HG03520 (cell line): ENCODE measurements at regions not wholly inside any gene's neighbourhood (a gene's known extent, or its start where the extent isn't known, plus 50 kb on each side); places are given as distances from the start of the nearest gene placed in this dataset.

Source experiments
- ATAC-seq: cut with Tn5 transposase; IDR thresholded peaks from one replicate; pipeline ENCODE4 v1.9.1; 2021; ENCODE audit warnings: mild to moderate bottlenecking, moderate library complexity; ENCODE audit not compliant: unreplicated experiment

DNA sequence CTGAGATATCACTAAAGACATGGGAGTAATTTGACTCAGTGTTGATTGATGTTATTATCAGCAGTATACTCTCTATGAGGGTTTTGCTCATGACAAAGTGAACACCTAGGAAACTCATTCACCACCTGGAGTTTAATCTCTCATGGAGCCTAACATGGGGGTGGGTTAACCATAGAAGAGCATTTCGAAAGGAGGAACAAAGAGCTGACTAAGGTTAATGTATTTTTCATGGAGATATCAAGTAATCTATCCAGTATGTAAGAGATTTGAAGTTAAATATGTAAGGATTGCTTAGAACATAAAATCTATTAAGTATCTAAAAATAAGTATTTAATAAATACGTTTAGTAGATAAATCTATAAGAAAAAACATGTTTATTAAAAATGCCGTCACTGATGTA is 917.8 kb downstream of the EPHA4 start:
- no peak for ATAC-seq

DNA sequence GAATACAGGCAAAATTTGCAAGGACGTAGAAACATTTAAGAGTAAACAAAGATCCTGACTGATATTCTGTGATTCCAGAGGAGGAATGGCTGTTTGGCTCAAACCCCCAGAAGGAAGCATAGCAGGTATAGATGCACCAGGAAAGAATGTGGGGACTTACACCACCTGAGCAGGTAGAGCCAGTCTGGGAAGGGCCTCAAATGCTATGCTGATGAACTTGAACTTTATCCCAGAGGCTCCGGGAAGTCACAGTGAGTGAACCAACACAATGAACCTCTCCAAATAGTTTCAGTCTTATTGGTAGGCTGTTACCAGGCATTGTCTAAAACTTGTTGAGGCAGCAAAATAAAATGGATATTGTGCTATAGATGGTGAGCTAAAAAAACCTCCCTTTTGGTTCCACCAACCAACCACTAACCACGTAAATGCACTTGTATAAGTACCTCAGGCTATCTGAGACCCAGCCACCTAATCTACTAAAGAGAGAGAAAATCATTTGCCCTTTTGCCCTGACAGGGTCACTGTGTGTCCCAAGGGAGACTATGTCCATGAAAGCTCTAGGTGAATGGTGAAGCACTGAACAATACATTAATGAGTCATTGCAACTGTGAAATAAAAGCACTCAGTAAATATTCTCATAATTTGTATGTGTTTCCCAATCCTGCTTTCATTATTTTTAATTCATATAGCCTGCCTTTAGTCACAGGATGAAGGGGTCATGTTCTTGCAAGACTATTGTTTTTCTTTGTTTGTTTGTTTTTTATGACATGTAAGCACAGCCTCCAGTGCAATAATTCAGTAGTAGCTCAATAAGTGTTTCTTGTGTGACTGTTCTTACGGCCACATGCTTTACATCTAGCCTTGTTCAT is 911.6 kb downstream of the EPHA4 start:
- ATAC-seq = no peak

DNA sequence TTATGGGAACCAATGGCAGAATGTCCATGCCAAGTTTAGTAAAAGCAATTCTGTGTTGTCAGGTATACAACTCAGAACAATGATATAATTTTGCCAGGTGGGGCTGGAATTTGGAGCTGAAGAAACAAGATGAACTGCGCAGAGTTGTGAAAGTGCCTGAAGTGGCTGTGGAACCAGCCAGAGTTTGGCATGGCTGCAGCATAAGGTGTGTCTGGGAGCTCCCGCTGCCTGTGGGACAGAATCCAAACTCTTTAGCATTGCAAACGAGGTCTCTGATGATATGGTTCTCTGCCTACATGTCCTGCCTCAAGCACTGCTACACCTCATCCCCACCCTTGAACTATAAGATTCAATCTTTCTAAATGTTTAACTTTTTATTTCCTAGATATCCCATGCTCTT is 909.7 kb downstream of the EPHA4 start:
- ATAC-seq = no peak

DNA sequence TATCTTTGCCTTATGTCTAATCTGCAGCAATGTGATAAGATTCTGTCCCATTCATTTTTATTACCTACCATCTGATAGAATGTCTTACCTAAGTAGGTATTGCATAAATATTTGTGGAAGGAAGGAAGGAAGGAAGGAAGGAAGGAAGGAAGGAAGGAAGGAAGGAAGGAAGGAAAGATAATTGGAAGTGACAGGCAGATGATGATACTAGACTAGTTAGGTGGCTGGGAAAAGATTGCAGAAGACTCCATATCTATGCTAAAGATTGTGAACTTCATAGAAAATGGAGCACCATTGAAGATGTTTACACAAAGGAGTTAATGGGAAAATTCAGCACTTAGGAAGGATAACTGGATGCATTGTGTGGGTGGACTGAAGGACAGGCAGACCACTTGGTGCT is 909.0 kb downstream of the EPHA4 start:
- no peak for ATAC-seq

DNA sequence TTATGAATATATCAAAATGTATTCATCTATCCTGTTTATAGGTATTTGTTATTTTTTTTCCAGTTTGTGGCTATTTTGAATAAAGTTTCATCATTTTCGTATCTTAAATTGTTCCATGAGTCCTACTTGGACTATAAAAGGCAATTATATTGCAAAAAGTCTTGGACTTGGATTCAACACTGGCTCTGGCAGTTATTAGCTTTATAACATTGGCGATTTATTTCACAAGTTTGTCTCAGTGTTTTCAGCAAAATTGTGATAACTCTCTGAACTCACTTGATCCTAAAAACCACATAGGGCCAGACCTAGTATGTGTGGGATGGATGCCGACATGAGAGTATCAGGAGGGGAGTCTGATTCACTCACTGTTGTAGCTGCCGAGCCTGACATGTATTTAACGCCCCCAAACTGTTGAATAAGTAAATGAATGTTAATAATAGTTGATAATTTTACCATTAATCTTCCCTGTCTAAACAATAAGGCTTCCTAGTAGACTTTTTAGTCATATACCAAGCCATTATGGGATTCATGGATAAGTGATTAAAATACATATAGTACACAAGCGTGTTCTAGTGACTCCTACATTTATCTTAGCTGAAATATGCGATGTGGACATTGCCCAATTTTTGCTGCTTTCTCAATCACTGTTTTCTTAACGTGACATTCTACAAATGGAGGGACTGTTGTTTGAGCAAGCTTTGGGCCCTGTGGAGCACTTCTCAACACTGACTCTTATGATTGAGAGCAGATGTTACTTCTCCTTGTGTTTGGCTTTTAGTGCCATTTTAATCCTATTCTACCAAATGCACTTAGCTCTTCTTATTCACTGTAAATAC is 907.6 kb downstream of the EPHA4 start:
- no peak for ATAC-seq

DNA sequence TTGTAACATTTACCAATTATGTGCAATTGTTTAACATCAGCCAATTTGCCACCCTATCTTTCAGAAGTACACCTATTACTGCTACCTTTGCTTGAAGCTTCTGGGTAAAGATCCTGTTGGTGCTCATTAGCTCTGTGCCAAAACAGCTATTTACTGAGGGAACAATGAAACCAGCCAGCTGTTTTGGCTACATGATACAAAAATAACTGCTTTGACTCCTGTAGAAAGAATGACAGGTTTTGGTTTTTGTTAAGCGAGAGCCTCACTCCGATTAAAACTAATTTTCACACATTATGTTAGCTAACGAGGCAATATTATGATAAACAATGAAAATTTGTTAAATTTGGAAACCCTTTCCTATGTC is 907.0 kb downstream of the EPHA4 start:
- ATAC-seq = no peak

DNA sequence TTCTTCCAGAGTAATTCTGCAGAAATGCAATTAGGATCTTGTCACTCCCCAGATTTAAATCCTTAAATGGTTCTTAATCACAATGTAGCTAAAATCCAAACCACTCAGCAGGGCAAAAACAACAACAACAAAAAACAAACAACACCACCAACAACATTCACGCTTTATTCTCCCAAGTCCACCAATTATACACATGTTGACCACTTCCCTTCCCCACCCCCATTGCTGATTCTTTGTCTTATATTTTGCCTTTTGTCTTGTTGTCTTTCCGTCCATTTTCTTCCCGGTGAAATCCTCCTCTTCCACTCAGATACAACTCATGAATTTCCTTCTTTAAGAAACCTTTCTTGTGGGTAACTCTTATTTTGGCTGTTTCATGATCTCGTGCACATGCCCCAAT is 902.8 kb downstream of the EPHA4 start:
- no peak for ATAC-seq

DNA sequence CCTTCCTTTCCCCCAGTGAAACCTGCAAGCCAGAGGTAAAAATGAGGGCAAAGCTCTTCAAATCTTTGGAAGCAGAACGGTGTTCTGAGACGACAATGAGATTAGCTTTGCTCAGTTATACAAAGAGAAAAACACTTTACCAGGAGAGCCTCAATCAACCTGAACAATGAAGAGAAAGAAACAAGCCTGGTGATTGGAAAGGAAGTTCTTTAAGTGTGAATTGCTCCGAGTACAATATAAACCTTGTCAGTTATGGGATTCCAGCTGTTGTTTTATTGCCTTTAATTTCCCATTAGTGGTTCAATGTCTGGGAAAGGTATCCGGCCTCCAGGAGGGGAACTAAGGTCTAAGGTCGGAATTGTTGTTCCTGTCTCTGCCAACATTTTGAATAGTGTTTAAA is 901.6 kb downstream of the EPHA4 start:
- ATAC-seq = no peak

DNA sequence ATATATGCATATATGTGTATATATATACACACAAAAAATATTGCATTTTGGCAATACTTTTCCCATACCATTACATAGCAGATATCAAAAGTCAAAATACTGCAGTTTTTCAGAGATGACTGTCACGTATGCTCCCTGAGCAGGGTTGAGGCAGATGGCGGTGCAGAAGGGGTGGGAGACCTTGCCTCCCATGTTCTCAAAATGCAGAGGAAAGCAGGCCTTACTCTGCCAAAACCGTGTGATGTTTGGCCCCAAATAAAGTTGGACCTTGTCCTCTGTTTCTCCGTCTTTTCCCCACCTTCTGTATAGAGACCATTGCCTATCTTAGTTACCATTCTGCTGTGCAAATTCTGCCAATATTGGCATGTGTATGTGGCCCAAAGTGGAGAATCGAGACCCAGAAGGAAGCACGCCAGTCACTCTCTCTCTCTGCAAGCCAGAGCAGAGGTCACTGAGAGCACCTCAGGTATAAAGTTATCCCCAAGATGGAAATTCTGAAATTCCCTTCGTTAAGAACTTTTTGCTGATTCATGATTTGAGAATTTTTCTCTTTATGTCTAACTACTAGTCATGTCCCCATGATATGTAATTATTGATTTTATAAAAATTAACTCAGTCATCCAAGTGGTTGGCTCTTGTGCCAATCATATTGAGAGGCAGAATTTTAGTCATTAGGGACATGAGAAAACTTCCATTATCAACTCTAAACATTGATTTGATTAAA is 898.8 kb downstream of the EPHA4 start:
- no peak for ATAC-seq

DNA sequence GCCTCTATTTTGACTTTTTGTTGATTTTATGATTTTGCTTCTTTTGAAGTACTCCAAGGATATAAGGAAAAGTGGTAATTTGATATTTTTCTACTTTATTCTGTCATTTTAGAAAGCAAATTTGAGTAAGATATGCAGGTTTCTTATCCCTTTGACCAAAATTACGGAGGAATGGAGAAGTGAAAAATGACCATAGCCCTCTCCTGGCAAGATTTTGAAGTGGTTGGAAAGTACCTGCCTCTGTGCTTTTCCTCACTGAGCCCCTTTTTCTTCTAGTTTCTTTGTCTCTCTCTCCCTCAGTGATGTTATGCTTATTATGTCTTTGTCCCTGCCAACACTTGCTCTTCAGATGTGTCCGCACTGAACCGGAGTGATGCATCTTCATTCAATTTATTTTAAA is 898.1 kb downstream of the EPHA4 start:
- no peak for ATAC-seq

DNA sequence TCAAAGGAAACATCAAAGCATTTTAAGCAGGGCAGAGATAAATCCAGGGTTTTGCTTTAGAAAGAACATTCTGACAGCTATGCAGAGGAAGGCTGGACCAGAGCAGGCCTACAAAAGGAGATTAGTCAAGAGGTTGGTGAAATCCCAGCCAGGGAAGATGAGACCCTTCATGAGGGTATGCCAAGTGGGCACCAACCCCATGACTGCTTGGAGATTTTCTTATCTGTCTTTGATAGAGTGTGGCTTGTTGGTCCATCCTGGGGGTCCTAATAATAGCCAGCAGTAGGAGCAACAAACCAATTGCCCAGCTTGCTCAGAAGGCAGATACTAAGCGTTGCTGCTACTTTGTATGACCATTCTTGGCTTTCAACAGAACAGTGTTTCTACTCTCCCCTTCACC is 895.4 kb downstream of the EPHA4 start:
- no peak for ATAC-seq

DNA sequence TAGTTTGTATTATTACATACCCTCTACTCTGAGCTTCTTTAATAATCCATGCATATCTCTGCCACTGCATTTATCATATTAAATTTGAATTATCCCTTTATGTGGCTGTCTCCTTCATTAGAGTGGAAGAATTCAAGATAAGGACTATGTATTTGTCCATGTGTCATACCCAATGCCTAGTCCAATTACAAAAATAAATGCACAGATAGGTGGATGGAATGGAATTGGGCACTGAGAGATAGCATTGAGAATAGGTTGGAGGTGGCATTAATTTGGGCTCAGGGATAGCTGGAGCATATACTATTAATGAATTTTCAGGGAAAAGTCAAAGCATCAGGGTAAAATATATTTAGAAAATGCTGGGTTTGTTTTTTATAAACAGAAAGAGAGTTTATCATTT is 893.2 kb downstream of the EPHA4 start:
- no peak for ATAC-seq

DNA sequence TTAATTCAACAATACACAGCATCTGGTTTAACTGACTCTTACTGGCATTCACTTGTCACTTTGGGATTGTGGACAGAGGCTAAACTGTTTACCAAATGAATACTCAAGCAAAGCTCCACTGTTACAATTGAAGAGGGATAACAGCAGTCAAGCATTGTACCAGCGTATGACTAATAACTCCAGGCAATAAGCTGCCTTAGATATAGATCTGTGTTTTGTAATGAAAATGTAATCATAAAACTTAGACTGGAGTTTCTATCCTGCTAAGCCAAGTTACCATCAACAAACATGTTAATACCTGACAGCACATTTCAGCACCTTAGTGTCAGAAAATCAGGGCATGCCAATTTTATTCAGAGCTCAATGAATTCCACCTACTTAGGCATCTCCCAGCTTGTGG is 889.5 kb downstream of the EPHA4 start:
- no peak for ATAC-seq

DNA sequence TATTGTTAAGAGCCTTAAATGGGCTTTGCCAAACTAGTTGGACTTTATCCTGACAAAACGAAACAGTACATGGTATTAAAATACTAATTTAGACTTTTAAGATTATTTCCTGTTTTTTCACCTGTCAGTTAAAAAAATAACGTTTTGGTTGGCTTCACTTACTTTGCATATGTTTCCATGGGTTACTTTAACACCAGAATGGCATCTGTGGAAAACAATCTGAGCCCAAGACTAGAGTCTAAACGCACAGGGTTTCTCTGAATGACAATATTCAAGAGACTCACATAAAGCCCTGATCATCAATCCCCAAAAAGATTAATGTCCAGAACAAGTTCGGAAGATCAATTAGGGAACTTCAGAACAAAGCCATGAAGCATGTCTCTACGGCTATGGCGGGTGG is 888.0 kb downstream of the EPHA4 start:
- ATAC-seq = no peak

DNA sequence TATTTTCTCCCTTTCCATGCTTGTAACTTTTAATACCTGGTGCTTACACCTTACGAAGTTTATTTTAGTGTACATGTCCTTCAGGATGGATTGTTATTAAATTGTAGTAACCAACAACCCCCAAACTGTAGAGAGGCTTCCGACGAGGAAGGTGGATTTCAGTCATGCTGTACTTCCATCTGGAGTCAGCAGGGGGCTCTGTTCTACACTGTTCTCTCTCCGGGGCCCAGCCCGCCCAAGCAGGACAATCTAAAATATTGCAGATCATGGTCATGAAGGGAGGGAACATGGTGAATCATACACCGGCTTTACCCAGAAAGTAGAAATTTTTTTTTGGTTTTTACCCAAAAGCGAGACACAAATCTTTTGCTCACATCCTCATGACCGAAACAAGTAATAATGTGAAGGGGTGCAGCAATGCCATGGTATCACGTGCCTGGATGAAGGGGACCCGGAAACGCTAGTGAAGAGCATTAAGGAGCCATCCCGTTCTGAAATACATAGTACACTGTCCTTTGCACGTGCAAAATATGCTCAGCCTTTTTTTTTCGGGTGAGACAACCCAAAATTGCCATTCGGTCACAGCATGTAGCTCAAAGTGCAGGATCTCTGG is 884.8 kb downstream of the EPHA4 start:
- ATAC-seq = peak; percentile 87

DNA sequence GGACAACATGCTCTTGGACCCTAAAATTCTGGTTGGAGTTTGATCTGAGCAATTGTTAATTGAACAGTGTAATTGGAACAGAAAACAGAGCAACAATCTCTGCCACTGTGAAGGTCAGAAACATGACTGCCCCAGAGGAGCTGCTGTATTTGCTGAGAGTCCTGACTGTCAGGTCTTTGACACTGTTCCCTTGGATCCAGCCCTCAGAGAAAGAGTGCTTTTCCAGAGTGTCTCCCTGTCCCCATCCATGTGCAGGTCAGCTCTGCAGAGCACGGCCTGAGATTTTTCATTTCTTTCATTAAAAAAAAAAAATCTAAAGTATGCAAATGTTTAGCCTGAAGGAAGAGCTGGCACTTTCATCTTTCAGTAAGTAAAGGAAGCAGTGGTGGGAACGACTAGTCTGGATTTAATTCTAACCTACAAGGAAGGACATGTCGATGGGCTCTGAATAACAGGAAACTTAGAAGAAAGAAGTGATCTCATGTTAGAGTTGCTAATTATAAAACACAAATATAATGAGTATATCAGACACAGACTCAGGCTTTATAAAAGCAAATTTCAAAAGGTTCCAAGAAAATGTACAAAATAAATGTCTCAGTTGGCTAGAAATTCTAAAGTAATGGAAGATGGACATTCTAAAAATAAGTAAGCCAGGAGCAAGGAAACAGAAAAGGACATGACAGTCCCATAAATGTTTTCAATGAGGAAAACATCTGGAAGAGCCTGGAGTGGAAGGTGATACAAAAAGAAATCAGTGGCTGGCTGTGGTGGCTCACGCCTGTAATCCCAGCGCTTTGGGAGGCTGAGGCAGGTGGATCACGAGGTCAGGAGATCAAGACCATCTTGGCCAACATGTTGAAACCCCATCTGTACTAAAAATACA is 876.5 kb downstream of the EPHA4 start:
- no peak for ATAC-seq

DNA sequence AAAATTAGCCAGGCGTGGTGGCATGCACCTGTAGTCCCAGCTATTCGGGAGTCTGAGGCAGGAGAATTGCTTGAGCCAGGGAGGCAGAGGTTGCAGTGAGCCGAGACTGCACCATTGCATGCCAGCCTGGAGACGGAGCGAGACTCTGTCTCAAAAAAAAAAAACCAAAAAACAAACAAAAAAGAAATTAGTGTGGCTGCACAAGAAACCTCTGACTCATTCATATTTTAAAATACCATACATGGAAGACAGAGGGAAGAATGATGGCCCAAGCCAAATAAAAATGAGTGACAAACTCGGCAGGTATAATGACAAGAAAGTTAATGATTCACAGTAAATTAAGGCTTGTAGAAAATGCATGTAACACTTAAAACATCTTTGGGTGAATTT is 875.8 kb downstream of the EPHA4 start:
- ATAC-seq = no peak

DNA sequence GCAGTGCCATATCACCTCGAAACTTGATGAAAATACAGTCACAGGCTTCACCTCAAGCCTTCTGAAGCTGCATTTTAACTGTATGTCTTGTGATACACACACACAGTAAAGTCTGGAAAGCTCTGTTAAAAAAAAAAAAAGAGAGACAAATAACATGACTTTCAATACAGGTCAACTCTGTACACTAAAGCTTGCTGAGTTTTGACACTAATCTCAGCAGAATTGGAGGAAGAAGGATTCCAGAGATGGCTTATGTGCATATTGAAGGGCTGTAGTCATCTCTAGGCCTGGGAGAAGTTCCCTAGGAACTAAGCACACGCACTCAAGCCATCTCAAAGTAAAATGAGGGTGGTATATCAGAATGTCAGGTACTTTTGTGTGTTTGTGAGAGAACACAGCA is 875.1 kb downstream of the EPHA4 start:
- ATAC-seq = no peak

DNA sequence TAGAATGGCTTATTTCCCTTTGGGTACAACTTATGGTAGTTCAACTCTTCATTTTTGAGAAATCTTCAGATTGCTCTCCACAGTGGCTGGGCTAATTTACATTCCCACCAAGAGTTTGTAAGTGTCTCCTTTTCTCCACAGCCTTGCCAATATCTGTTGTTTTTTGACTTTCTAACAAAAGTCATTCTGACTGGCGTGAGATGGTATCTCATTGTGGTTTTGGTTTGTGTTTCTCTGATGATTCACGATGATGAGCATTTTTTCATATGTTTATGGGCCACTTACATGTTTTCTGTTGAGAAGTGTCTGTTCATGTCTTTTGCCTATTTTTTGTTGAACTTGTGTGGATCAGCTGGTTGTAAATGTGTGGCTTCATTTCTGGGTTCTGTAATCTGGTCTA is 871.0 kb downstream of the EPHA4 start:
- ATAC-seq = no peak

DNA sequence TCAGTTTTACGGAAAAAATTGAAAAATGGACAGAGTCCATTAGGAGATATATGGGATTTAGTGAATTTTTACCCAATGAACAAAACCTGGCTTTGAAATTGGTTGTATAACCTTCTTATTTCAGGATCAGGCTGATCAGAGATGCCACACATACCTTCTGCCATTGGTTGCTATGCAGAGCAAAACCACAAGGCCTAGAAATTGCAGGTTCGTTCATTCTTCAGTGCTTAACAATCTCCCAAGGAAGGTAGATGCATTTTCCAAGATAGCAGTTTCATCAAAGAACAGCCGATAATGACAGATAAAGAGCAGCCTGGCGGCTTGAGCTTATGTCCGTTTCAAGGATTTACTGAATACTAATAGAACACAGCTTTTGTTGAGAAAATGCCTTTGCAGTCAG is 868.8 kb downstream of the EPHA4 start:
- no peak for ATAC-seq
